Osteoblast (primary cell): ENCODE measurements at regions not wholly inside any gene's neighbourhood (a gene's known extent, or its start where the extent isn't known, plus 50 kb on each side); places are given as distances from the start of the nearest gene placed in this dataset.

Experiments used
- DNase-seq: peaks from one replicate; pipeline ENCODE4 v3.0.0; 2011; ENCODE audit warnings: low spot score, mixed read lengths; ENCODE audit not compliant: insufficient read length; ENCODE audit errors: missing footprints
- H2AFZ ChIP-seq: 2 replicates; pipeline ENCODE4 v1.6.0; 2011; ENCODE audit warnings: mild to moderate bottlenecking, low read length
- H3K27ac ChIP-seq: 2 replicates; pipeline ENCODE4 v1.5.1; 2011; ENCODE audit warnings: mild to moderate bottlenecking, low read depth, low read length, moderate library complexity
- H3K27me3 ChIP-seq: 2 replicates; pipeline ENCODE4 v1.6.0; 2012; ENCODE audit warnings: mild to moderate bottlenecking, control low read depth, inconsistent platforms, low read length, moderate library complexity; ENCODE audit not compliant: insufficient read depth
- H3K36me3 ChIP-seq: 2 replicates; pipeline ENCODE4 v1.5.1; 2011; ENCODE audit warnings: mild to moderate bottlenecking, low read length, control low read depth, moderate library complexity; ENCODE audit not compliant: insufficient read depth
- H3K4me1 ChIP-seq: 2 replicates; pipeline ENCODE4 v1.5.1; 2011; ENCODE audit warnings: mild to moderate bottlenecking, low read length, control low read depth, moderate library complexity; ENCODE audit not compliant: insufficient read depth
- H3K4me2 ChIP-seq: 2 replicates; pipeline ENCODE4 v1.6.0; 2011; ENCODE audit warnings: mild to moderate bottlenecking, low read length; ENCODE audit not compliant: insufficient read depth
- H3K4me3 ChIP-seq: fragments of 200-600 bp; sonication (generic); 3 replicates; pipeline ENCODE4 v1.5.1; 2012; ENCODE audit warnings: mild to moderate bottlenecking, low read length, inconsistent platforms; ENCODE audit not compliant: insufficient read depth
- H3K79me2 ChIP-seq: 2 replicates; pipeline ENCODE4 v1.6.0; 2012; ENCODE audit warnings: mild to moderate bottlenecking, low read length, control low read depth, inconsistent platforms; ENCODE audit not compliant: insufficient read depth
- H3K9me3 ChIP-seq: 2 replicates; pipeline ENCODE4 v1.5.1; 2011; ENCODE audit warnings: low read depth, low read length, control low read depth
- H4K20me1 ChIP-seq: 2 replicates; pipeline ENCODE4 v1.6.0; 2012; ENCODE audit warnings: mild to moderate bottlenecking, low read length, control low read depth; ENCODE audit not compliant: insufficient read depth
- CTCF ChIP-seq: IDR thresholded peaks from 2 replicates; pipeline ENCODE4 v1.5.1; 2011; ENCODE audit warnings: mild to moderate bottlenecking, low read depth, low read length, moderate library complexity; ENCODE audit errors: extremely low read depth

GRCh38 chr5:7980881-7981280, 111.9 kb downstream of the MTRR start:
- no peak for DNase-seq
- H3K79me2 ChIP-seq: no peaks in the 10 kb centered on the region
- no peak overlapping the region for H2AFZ ChIP-seq
- H3K4me3 ChIP-seq: no peak overlapping the region
- no peak overlapping the region for H3K4me2 ChIP-seq
- H3K36me3 ChIP-seq: no peaks in the 10 kb centered on the region
- no peaks in the 10 kb centered on the region for H3K27me3 ChIP-seq
- no peaks in the 10 kb centered on the region for H3K4me1 ChIP-seq
- no peak for TF ChIP-seq CTCF
- H4K20me1 ChIP-seq: no peaks in the 10 kb centered on the region
- H3K27ac ChIP-seq: no peak overlapping the region
- H3K9me3 ChIP-seq: no peaks in the 10 kb centered on the region

- Histone ChIP-seq H3K9me3 (no peaks in the 10 kb centered on the region), H4K20me1 (no peaks in the 10 kb centered on the region), H3K27ac (no peak overlapping the region), H3K36me3 (no peaks in the 10 kb centered on the region), H2AFZ (no peak overlapping the region), H3K79me2 (no peaks in the 10 kb centered on the region), H3K4me1 (no peaks in the 10 kb centered on the region), H3K4me3 (no peak overlapping the region), H3K27me3 (no peaks in the 10 kb centered on the region), H3K4me2 (no peak overlapping the region)
- no peak for DNase-seq
- TF ChIP-seq CTCF: no peak
These were observed 114.5 kb downstream of the MTRR start for GRCh38 chr5:7983433-7983832.

- no peak overlapping the region for H3K27ac ChIP-seq
- no peaks in the 10 kb centered on the region for H3K4me1 ChIP-seq
- H3K27me3 ChIP-seq: no peaks in the 10 kb centered on the region
- DNase-seq: no peak
- no peaks in the 10 kb centered on the region for H3K9me3 ChIP-seq
- H3K4me2 ChIP-seq: no peak overlapping the region
- no peak for TF ChIP-seq CTCF
- H3K4me3 ChIP-seq: no peak overlapping the region
- H3K36me3 ChIP-seq: no peaks in the 10 kb centered on the region
- no peaks in the 10 kb centered on the region for H3K79me2 ChIP-seq
- H2AFZ ChIP-seq: no peak overlapping the region
- no peaks in the 10 kb centered on the region for H4K20me1 ChIP-seq
These were observed 122.3 kb downstream of the MTRR start for GRCh38 chr5:7991125-7991821.

- TF ChIP-seq CTCF: no peak
These were observed 126.8 kb downstream of the MTRR start for GRCh38 chr5:7995688-7996294.

More at GRCh38 chr5:7995688-7996294, 126.8 kb downstream of the MTRR start:
- Histone ChIP-seq H3K27ac (no peak overlapping the region), H2AFZ (no peak overlapping the region), H4K20me1 (no peaks in the 10 kb centered on the region), H3K4me1 (no peaks in the 10 kb centered on the region), H3K9me3 (no peaks in the 10 kb centered on the region), H3K27me3 (no peaks in the 10 kb centered on the region), H3K79me2 (no peaks in the 10 kb centered on the region), H3K4me2 (no peak overlapping the region), H3K36me3 (no peaks in the 10 kb centered on the region), H3K4me3 (no peak overlapping the region)
- no peak for DNase-seq
